Stomach (tissue), 4 donors: ENCODE measurements at regions not wholly inside any gene's neighbourhood (a gene's known extent, or its start where the extent isn't known, plus 50 kb on each side); places are given as distances from the start of the nearest gene placed in this dataset.

Source experiments
- CTCF ChIP-seq, 7 experiments: fragments of 450-650 bp in 4 of 7; fragments of 200-600 bp in 3 of 7; sonication (generic) in 3 of 7; IDR thresholded peaks; one replicate each; pipeline ENCODE4 v1.5.1; 2016 to 2019; ENCODE audit warnings: antibody characterized with exemption in 7 of 7, control low read depth in 2 of 7, mild to moderate bottlenecking in 1 of 7
- POLR2A ChIP-seq, 4 donors: fragments of 450-650 bp; IDR thresholded peaks; one replicate each; pipeline ENCODE4 v1.6.1; 2016; ENCODE audit warnings: antibody characterized with exemption in 4 of 4, control low read depth in 2 of 4, mild to moderate bottlenecking in 1 of 4, moderate library complexity in 1 of 4

- TF ChIP-seq CTCF (IDR thresholded peaks at IDR 0.05) (no peak), POLR2A (IDR thresholded peaks at IDR 0.05) (no peak)
Measured at GRCh38 chr6:97820400-97820799, 537.4 kb upstream of the MMS22L start.
